H1 (cell line): ENCODE measurements at regions not wholly inside any gene's neighbourhood (a gene's known extent, or its start where the extent isn't known, plus 50 kb on each side); places are given as distances from the start of the nearest gene placed in this dataset.

Experiments
- CTCF ChIA-PET: fragments of 300-600 bp; sonication (Branson Sonifier 250); formaldehyde crosslinking; loops from one replicate; lab custom pipeline; 2021; ENCODE audit not compliant: partially characterized antibody; lab: Charles Lee
- POLR2A ChIA-PET: fragments of 300-600 bp; sonication (Branson Sonifier 250); formaldehyde crosslinking; loops from one replicate; lab custom pipeline; 2021; ENCODE audit warnings: inconsistent platforms; ENCODE audit not compliant: partially characterized antibody; lab: Charles Lee
- DNase-seq, 2 experiments: peaks; one replicate each; pipeline versions ENCODE4 v3.0.0 to v3.0.0-alpha.2; 2010 to 2022; ENCODE audit warnings: low spot score in 2 of 2, low read depth in 1 of 2, mixed read lengths in 1 of 2
- FAIRE-seq: peaks from 2 replicates; lab custom pipeline; 2011; peaks lifted over from hg19 to GRCh38; lab: Jason Lieb, UNC
- H2AFZ ChIP-seq: 2 replicates; pipeline ENCODE4 v1.8.1; 2012; ENCODE audit warnings: low read length, inconsistent platforms
- H2AK5ac ChIP-seq: 2 replicates; pipeline ENCODE4 v1.6.1; 2013; ENCODE audit warnings: low read depth, low read length
- H2BK120ac ChIP-seq: replicated peaks from 2 replicates; pipeline ENCODE3; 2013; ENCODE audit warnings: low read depth, low read length, inconsistent platforms
- H2BK12ac ChIP-seq: 2 replicates; pipeline ENCODE4 v1.6.1; 2013; ENCODE audit warnings: low read depth, low read length
- H2BK15ac ChIP-seq: 2 replicates; pipeline ENCODE4 v1.6.1; 2013; ENCODE audit warnings: low read length
- H2BK20ac ChIP-seq: 2 replicates; pipeline ENCODE4 v1.6.1; 2013; ENCODE audit warnings: low read length
- H2BK5ac ChIP-seq: 2 replicates; pipeline ENCODE4 v1.6.1; 2013; ENCODE audit warnings: low read depth, low read length
- H3K14ac ChIP-seq: 2 replicates; pipeline ENCODE4 v1.6.1; 2013; ENCODE audit warnings: inconsistent platforms; ENCODE audit not compliant: insufficient read length
- H3K18ac ChIP-seq: 2 replicates; pipeline ENCODE4 v1.6.1; 2013; ENCODE audit warnings: low read length; ENCODE audit errors: extremely low read depth
- H3K23ac ChIP-seq: 2 replicates; pipeline ENCODE4 v1.6.1; 2013; ENCODE audit warnings: inconsistent platforms; ENCODE audit not compliant: insufficient read length
- H3K23me2 ChIP-seq: 2 replicates; pipeline ENCODE4 v1.6.1; 2013; ENCODE audit warnings: low read depth, low read length
- H3K27ac ChIP-seq: 2 replicates; pipeline ENCODE4 v1.6.1; 2011; ENCODE audit warnings: low read depth, low read length, inconsistent platforms
- H3K27me3 ChIP-seq, 4 experiments: replicated peaks in 1 of 4; 1 replicate in 1 of 4; 2 replicates in 3 of 4; pipeline versions ENCODE4 v1.6.1 to v1.8.1; 2011 to 2013; ENCODE audit warnings: low read length in 3 of 4, mild to moderate bottlenecking in 3 of 4, inconsistent platforms in 2 of 4, mixed read lengths in 2 of 4, moderate library complexity in 1 of 4; ENCODE audit not compliant: control insufficient read depth in 3 of 4, insufficient read depth in 3 of 4; ENCODE audit errors: extremely low read depth in 1 of 4
- H3K36me3 ChIP-seq, 4 experiments: 2 replicates each; pipeline versions ENCODE4 v1.6.1 to v1.8.1; 2011 to 2013; ENCODE audit warnings: mild to moderate bottlenecking in 4 of 4, low read length in 3 of 4, moderate library complexity in 2 of 4, control low read depth in 1 of 4, inconsistent platforms in 1 of 4; ENCODE audit not compliant: insufficient read depth in 4 of 4, control insufficient read depth in 2 of 4
- H3K4ac ChIP-seq: replicated peaks from 2 replicates; pipeline ENCODE3; 2013; ENCODE audit warnings: low read length, low read depth, mixed read lengths, inconsistent platforms; ENCODE audit not compliant: insufficient read length
- H3K4me1 ChIP-seq, 4 experiments: replicated peaks in 1 of 4; 1 replicate in 1 of 4; 2 replicates in 3 of 4; pipeline versions ENCODE4 v1.6.1 to v1.8.1; 2011 to 2013; ENCODE audit warnings: low read length in 3 of 4, inconsistent platforms in 2 of 4, mixed read lengths in 1 of 4; ENCODE audit not compliant: insufficient read depth in 4 of 4, control insufficient read depth in 3 of 4
- H3K4me2 ChIP-seq, 2 experiments: 2 replicates each; pipeline versions ENCODE4 v1.6.1 to v1.8.1; 2011 to 2013; ENCODE audit warnings: low read depth in 2 of 2, low read length in 2 of 2, control low read depth in 1 of 2, inconsistent platforms in 1 of 2, mild to moderate bottlenecking in 1 of 2; ENCODE audit not compliant: insufficient read depth in 1 of 2
- H3K4me3 ChIP-seq, 4 experiments: fragments of 200-600, 300-600 bp in 1 of 4; sonication (generic), shearing (Covaris generic), sonication (Bioruptor Twin) in 1 of 4; 2 replicates each; pipeline versions ENCODE4 v1.5.1 to v1.8.1; 2011 to 2016; ENCODE audit warnings: low read length in 4 of 4, low read depth in 3 of 4, control low read depth in 2 of 4, inconsistent platforms in 2 of 4, mild to moderate bottlenecking in 2 of 4, mixed read lengths in 1 of 4, moderate library complexity in 1 of 4; ENCODE audit not compliant: insufficient read depth in 2 of 4; ENCODE audit errors: extremely low read depth in 1 of 4
- H3K56ac ChIP-seq: replicated peaks from 2 replicates; pipeline ENCODE3; 2013; ENCODE audit warnings: low read depth, mild to moderate bottlenecking, mixed read lengths, low read length, inconsistent platforms; ENCODE audit not compliant: insufficient read length
- H3K79me1 ChIP-seq: 2 replicates; pipeline ENCODE4 v1.6.1; 2013; ENCODE audit warnings: low read depth, low read length, control low read depth
- H3K79me2 ChIP-seq, 2 experiments: 2 replicates each; pipeline versions ENCODE4 v1.6.1 to v1.8.1; 2012 to 2013; ENCODE audit warnings: low read length in 2 of 2, mild to moderate bottlenecking in 2 of 2, inconsistent platforms in 1 of 2; ENCODE audit not compliant: insufficient read depth in 2 of 2, control insufficient read depth in 1 of 2
- H3K9ac ChIP-seq, 4 experiments: replicated peaks in 1 of 4; 1 replicate in 1 of 4; 2 replicates in 3 of 4; pipeline versions ENCODE4 v1.6.1 to v1.8.1; 2011 to 2013; ENCODE audit warnings: low read depth in 3 of 4, low read length in 3 of 4, control low read depth in 2 of 4, mild to moderate bottlenecking in 2 of 4, moderate library complexity in 2 of 4, inconsistent platforms in 1 of 4; ENCODE audit errors: extremely low read depth in 1 of 4
- H3K9me3 ChIP-seq, 2 experiments: 2 replicates each; pipeline versions ENCODE4 v1.6.1 to v1.8.1; 2012 to 2013; ENCODE audit warnings: mild to moderate bottlenecking in 2 of 2, moderate library complexity in 2 of 2, control low read depth in 1 of 2, inconsistent platforms in 1 of 2, low read depth in 1 of 2, low read length in 1 of 2, mixed read lengths in 1 of 2; ENCODE audit not compliant: insufficient read depth in 2 of 2
- H4K20me1 ChIP-seq, 2 experiments: replicated peaks in 1 of 2; 2 replicates each; pipeline versions ENCODE3 to v1.8.1; 2011 to 2013; ENCODE audit warnings: inconsistent platforms in 2 of 2, low read length in 2 of 2, mild to moderate bottlenecking in 1 of 2; ENCODE audit not compliant: insufficient read depth in 2 of 2, control insufficient read depth in 1 of 2
- H4K5ac ChIP-seq: 2 replicates; pipeline ENCODE4 v1.6.1; 2013; ENCODE audit warnings: low read length, low read depth, mixed read lengths, inconsistent platforms; ENCODE audit not compliant: insufficient read length
- H4K8ac ChIP-seq: 2 replicates; pipeline ENCODE4 v1.8.0; 2013; ENCODE audit warnings: mild to moderate bottlenecking, moderate library complexity, low read length, inconsistent platforms; ENCODE audit not compliant: insufficient read depth; ENCODE audit errors: extremely low read depth
- H4K91ac ChIP-seq: replicated peaks from 2 replicates; pipeline ENCODE3; 2013; ENCODE audit warnings: low read length, mixed read lengths, inconsistent platforms; ENCODE audit not compliant: insufficient read length
- ATF3 ChIP-seq: IDR thresholded peaks from 2 replicates; pipeline ENCODE4 v1.6.1; 2011; ENCODE audit warnings: low read depth, mild to moderate bottlenecking, low read length; ENCODE audit not compliant: insufficient read depth
- KDM5A ChIP-seq: fragments of 200-600 bp; IDR thresholded peaks from 2 replicates; pipeline ENCODE4 v1.7.1; 2012; ENCODE audit warnings: mild to moderate bottlenecking, low read length, inconsistent platforms, mixed read lengths
- MAX ChIP-seq: IDR thresholded peaks from 2 replicates; pipeline ENCODE4 v1.6.1; 2012; ENCODE audit warnings: inconsistent platforms
- NRF1 ChIP-seq: IDR thresholded peaks from 2 replicates; pipeline ENCODE4 v1.6.1; 2011; ENCODE audit warnings: mild to moderate bottlenecking, low read depth, low read length, improper control_type of control experiment
- RXRA ChIP-seq: IDR thresholded peaks from 2 replicates; pipeline ENCODE4 v1.6.1; 2011; ENCODE audit warnings: low read depth, mild to moderate bottlenecking, low read length, moderate library complexity; ENCODE audit not compliant: insufficient read depth
- SRF ChIP-seq: IDR thresholded peaks from 2 replicates; pipeline ENCODE4 v1.6.1; 2011; ENCODE audit warnings: mild to moderate bottlenecking, low read depth, low read length, moderate library complexity
- SUZ12 ChIP-seq: fragments of 200-600 bp; sonication (generic); IDR thresholded peaks from 2 replicates; pipeline ENCODE4 v1.6.1; 2012; ENCODE audit warnings: mild to moderate bottlenecking, inconsistent platforms, low read length, moderate library complexity, mixed read lengths
- WGBS, 2 experiments: shearing (Covaris generic) in 1 of 2; methylation state at CpG; one replicate each; pipeline versions ENCODE4 v1.1.6 to v1.1.7; 2013 to 2015; ENCODE audit warnings: low lambda C conversion rate in 2 of 2, mixed read lengths in 2 of 2, inconsistent platforms in 1 of 2, low coverage in 1 of 2, missing lambda C conversion rate in 1 of 2; ENCODE audit not compliant: insufficient replicate concordance in 2 of 2, insufficient coverage in 1 of 2, insufficient read length in 1 of 2; ENCODE audit errors: extremely low coverage in 1 of 2, missing lambda C conversion rate in 1 of 2; 5-methylcytosine and 5-hydroxymethylcytosine counted together

DNA sequence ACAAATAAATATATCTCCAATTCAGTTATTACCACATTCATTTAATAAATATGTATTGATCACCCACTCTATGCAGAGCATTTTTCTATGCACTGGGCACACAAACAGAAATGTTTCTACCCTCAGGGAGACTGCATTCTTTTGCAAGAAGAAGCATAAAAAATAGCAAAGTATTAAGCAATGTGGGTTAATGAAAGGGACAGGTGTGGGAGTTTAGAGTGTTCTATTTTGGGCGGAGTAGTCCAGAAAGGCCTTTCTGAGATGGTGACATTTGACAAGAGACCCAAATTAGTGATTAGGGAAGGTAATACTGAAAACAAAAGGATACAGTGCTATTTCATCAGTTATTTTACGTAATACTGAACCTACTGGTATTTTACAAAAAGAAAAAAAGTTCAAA lies 394.3 kb upstream of the CHST9 start:
- Histone ChIP-seq H3K4ac (no peak overlapping the region), H3K4me3 (no peak overlapping the region), H2BK15ac (no peak overlapping the region), H2BK20ac (no peak overlapping the region), H3K36me3 (no peaks in the 10 kb centered on the region), H2AK5ac (no peak overlapping the region), H3K56ac (no peak overlapping the region), H3K9me3 (peaks cover 3 to 6% of the 10 kb centered on the region in 2 experiments; a peak in 2 of 4 replicates), H3K23ac (no peak overlapping the region)
- ChIA-PET CTCF (interaction anchor here (1.4 kb wide), 1 partner anchor 30 kb away, joined by 3 read pairs; no protein-coding TSS in a partner anchor), POLR2A (no interaction called here)
- no peak for FAIRE-seq
- no peak for DNase-seq
- TF ChIP-seq ATF3 (no peak), MAX (no peak), KDM5A (no peak), SRF (no peak), NRF1 (no peak), SUZ12 (no peak), RXRA (no peak)
- TF ChIP-seq, all 59 proteins: peak for 0
- Histone ChIP-seq H4K91ac (no peak overlapping the region), H3K9ac (no peak overlapping the region), H3K79me1 (no peaks in the 10 kb centered on the region), H2BK12ac (no peak overlapping the region), H3K27me3 (no peaks in the 10 kb centered on the region), H3K27ac (no peak overlapping the region), H3K14ac (no peak overlapping the region), H3K4me1 (peaks cover 0 to 5% (median 1%) of the 10 kb centered on the region in 4 experiments; a peak in 4 of 7 replicates), H3K23me2 (no peaks in the 10 kb centered on the region), H4K20me1 (no peaks in the 10 kb centered on the region), H3K18ac (no peak overlapping the region), H2BK5ac (no peak overlapping the region), H4K5ac (no peak overlapping the region), H3K79me2 (no peaks in the 10 kb centered on the region), H4K8ac (no peak overlapping the region), H3K4me2 (no peak overlapping the region), H2AFZ (no peak overlapping the region), H2BK120ac (no peak overlapping the region)
- 89% methylated on average over 2 of the region's 2 CpGs; no CpG with 5 or more reads in 1 of the 2 experiments for WGBS, 2 experiments
